GM10266 (cell line): ENCODE measurements at regions not wholly inside any gene's neighbourhood (a gene's known extent, or its start where the extent isn't known, plus 50 kb on each side); places are given as distances from the start of the nearest gene placed in this dataset.
"Not testable (repeated sequence)": the region's sequence is repeated elsewhere in the genome, so short reads cannot be mapped to it uniquely, and the experiment has no call there.

Source experiments
- DNase-seq: peaks from one replicate; pipeline ENCODE4 v3.0.0; 2012; ENCODE audit errors: extremely low spot score
- TF ChIP-seq, protein P1 (sequence below): IDR thresholded peaks from 2 replicates; pipeline ENCODE4 v1.5.1; 2012; ENCODE audit warnings: mild to moderate bottlenecking, low read depth; ENCODE audit not compliant: control insufficient read depth, insufficient read depth; ENCODE audit errors: missing control alignments

DNA sequence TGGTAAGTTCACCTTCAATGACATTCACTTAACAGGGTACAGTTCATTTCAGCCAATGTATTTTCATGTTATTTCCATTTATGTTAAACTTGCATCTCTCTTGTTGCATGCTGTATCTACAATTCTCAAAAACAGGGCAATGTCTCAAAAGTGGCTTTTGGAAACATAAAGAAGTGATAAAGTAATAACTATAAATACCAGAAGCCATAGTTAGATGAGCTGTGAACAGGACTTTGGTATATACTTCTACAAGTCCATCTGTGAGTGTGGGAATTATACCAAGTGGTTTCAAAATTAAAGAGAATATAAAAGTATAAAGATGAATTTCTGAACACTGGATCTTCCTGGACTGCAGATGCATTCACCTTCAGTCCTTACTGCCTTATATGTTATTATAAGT, 585.4 kb upstream of the PBX1 start:
- no peak for DNase-seq
- TF ChIP-seq, protein P1, sequence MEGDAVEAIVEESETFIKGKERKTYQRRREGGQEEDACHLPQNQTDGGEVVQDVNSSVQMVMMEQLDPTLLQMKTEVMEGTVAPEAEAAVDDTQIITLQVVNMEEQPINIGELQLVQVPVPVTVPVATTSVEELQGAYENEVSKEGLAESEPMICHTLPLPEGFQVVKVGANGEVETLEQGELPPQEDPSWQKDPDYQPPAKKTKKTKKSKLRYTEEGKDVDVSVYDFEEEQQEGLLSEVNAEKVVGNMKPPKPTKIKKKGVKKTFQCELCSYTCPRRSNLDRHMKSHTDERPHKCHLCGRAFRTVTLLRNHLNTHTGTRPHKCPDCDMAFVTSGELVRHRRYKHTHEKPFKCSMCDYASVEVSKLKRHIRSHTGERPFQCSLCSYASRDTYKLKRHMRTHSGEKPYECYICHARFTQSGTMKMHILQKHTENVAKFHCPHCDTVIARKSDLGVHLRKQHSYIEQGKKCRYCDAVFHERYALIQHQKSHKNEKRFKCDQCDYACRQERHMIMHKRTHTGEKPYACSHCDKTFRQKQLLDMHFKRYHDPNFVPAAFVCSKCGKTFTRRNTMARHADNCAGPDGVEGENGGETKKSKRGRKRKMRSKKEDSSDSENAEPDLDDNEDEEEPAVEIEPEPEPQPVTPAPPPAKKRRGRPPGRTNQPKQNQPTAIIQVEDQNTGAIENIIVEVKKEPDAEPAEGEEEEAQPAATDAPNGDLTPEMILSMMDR: no peak

DNA sequence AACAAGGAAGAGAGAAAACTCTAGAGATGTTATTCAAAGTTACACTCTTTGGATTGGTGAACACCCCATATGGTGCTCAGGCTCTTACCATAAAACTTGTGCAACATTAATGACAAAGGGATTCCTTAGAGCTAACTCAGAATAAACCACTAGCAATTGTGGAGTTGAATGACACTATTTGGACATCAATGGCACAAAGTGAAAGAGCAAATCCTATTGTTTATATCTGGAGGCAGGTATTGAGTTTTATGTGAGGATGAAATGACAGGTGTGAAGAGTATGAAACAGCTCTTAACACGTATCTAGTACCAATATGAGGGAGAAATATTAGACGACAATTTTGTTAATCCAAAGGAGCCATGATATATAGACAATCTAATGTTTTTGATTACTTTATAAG, 584.9 kb upstream of the PBX1 start:
- TF ChIP-seq, protein P1: no peak
- DNase-seq: no peak

DNA sequence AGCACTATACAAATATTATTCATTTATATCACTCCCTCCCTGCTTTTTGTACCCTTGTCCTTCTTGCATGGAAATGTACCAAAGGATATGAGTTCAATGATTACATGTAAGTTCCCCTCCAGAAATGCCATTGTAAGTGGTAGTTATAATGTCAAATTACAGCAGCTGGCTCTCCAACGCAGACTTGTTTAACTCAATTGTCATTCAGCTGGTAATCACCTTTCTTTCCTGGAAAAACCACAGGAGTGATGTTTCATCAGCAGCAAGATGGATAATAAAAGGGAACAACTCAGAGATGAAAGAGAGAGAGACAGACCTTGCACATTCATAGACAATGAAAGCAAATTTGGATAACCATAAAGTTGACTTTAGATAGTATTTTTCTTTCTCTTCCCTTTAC, 578.6 kb upstream of the PBX1 start:
- TF ChIP-seq, protein P1: no peak
- DNase-seq: no peak

DNA sequence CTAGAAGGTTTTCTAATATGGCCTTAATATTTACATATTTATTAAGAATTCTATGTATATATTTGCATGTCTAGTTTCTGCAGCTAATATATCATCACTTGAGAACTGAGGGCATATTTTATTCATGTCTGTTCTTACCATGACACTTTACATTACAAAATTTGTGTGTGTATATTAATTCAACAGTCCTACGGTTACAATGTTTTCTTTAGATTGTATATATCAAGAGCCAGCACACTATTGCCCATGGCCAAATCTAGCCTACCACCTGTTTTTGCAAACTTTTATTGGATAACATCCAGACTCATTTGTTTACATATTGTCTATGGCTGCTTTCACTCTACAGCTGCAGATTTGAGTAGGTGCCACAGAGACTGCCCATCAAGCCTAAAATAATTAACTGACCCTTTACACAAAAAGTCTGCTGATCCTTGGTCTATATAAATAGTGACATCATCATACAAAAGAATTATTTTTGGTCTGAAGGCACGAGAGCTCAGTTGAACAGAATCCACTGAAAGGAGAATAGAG, 577.4 kb upstream of the PBX1 start:
- DNase-seq: no peak

DNA sequence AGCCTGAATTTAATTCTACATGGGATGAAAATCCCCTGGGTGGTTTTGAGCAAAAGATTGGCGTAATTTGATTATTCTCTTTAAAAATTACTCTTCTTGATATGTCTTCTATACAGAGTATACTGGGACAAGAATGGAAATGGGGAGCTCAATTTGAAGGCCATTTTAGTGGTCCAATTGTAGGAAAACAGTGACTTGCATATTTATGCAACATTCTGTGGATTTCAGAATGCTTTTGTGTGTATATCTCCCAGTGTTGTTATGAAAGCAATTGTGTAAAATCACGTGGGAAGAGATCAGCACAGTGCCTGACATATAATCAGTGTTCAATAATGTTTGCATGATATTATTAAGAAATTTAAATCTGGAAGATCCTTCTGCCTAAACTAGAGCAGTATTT, 575.9 kb upstream of the PBX1 start:
- no peak for DNase-seq
- TF ChIP-seq, protein P1: no peak

More for the DNA sequence above, 577.4 kb upstream of the PBX1 start:
- TF ChIP-seq, protein P1: no peak

DNA sequence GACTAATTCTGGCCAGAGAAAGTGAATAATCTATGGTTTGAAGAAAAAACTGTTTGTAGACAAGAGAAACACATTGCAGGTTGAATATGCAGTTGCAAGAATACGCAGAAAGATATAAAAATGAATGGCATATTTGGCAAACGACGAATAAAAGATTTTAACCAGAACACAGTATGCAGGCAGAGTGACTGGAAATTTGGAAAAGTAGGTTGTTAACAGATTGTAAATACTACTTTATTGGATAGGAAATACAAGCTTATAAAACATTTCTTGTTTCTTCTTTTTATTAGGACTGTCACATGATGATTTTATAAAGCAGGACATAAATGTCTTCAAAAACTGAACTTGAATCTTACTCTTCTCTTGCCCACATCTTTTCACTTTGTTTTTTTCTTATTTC, 573.3 kb upstream of the PBX1 start:
- TF ChIP-seq, protein P1: no peak
- DNase-seq: no peak

DNA sequence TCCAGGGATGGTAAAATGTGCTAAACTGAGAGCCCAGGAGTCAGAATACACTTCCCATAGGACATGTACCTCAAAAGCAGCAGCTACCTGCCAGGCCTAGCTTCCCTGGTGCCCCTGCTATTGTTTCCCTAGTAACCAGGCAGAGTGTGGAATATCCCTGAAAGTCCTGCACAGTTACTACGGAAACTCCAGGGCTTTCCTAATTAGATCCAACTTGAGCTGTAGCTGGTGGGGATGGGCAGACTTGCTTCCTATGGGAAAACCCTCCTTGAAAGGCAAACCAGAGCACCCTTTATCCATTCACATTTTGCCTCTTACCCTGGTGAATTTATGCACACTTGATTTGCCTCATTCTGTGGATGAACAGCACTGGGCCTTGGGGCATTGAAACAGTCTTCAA, 559.9 kb upstream of the PBX1 start:
- TF ChIP-seq, protein P1: no peak
- DNase-seq: no peak

DNA sequence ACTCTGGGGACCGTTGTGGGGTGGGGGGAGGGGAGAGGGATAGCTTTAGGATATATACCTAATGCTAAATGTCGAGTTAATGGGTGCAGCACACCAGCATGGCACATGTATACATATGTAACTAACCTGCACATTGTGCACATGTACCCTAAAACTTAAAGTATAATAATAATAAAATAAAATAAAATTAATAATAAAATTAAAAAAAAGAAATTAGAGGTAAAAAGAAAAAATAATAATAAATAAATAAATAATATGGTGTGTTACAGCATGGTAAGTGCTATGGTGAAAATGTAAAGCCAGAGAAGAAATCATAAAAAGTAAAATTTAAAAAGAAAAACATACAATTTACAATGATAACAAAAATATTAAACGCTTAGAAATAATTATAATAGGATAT, 552.8 kb upstream of the PBX1 start:
- not testable (repeated sequence) for DNase-seq
